Ishikawa (cell line): ENCODE measurements at regions not wholly inside any gene's neighbourhood (a gene's known extent, or its start where the extent isn't known, plus 50 kb on each side); places are given as distances from the start of the nearest gene placed in this dataset.

Experiments
- CEBPB ChIP-seq: IDR thresholded peaks from 2 replicates; pipeline ENCODE4 v1.6.1; 2012
- CREB1 ChIP-seq: IDR thresholded peaks from 2 replicates; pipeline ENCODE4 v1.6.1; 2012; ENCODE audit warnings: low read depth
- EGR1 ChIP-seq: IDR thresholded peaks from 2 replicates; pipeline ENCODE4 v1.6.1; 2012
- EP300 ChIP-seq: IDR thresholded peaks from 2 replicates; pipeline ENCODE4 v1.6.1; 2012; ENCODE audit warnings: borderline replicate concordance
- FOXM1 ChIP-seq: IDR thresholded peaks from 2 replicates; pipeline ENCODE4 v1.6.1; 2012; ENCODE audit warnings: low read depth, borderline replicate concordance
- MAX ChIP-seq: IDR thresholded peaks from 2 replicates; pipeline ENCODE4 v1.6.1; 2012
- NFIC ChIP-seq: IDR thresholded peaks from 2 replicates; pipeline ENCODE4 v1.6.1; 2012
- RAD21 ChIP-seq: IDR thresholded peaks from 2 replicates; pipeline ENCODE4 v1.6.1; 2012; ENCODE audit warnings: low read depth
- REST ChIP-seq: IDR thresholded peaks from 2 replicates; pipeline ENCODE4 v1.6.1; 2012; ENCODE audit warnings: low read depth, mild to moderate bottlenecking
- TAF1 ChIP-seq: IDR thresholded peaks from 2 replicates; pipeline ENCODE4 v1.6.1; 2012; ENCODE audit warnings: low read depth, mild to moderate bottlenecking
- TCF12 ChIP-seq: IDR thresholded peaks from 2 replicates; pipeline ENCODE4 v1.6.1; 2012; ENCODE audit warnings: low read depth
- TEAD4 ChIP-seq: IDR thresholded peaks from 2 replicates; pipeline ENCODE4 v1.6.1; 2012
- YY1 ChIP-seq: IDR thresholded peaks from 2 replicates; pipeline ENCODE4 v1.6.1; 2012; ENCODE audit warnings: low read depth
- ZBTB7A ChIP-seq: IDR thresholded peaks from 2 replicates; pipeline ENCODE4 v1.6.1; 2012; ENCODE audit warnings: low read depth
- TF ChIP-seq, protein P1 (sequence below): IDR thresholded peaks from 2 replicates; pipeline ENCODE4 v1.6.1; 2012

GRCh38 chr5:82332886-82333615 is 54.9 kb upstream of the RPS23 start:
- TF ChIP-seq CEBPB (no peak), TEAD4 (no peak), YY1 (no peak), ZBTB7A (no peak), REST (no peak), TCF12 (no peak), EP300 (no peak), CREB1 (no peak), TAF1 (no peak), RAD21 (no peak), NFIC (no peak), MAX (no peak), EGR1 (no peak)
- TF ChIP-seq, protein P1, sequence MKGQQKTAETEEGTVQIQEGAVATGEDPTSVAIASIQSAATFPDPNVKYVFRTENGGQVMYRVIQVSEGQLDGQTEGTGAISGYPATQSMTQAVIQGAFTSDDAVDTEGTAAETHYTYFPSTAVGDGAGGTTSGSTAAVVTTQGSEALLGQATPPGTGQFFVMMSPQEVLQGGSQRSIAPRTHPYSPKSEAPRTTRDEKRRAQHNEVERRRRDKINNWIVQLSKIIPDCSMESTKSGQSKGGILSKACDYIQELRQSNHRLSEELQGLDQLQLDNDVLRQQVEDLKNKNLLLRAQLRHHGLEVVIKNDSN: no peak

- TF ChIP-seq CEBPB (no peak), REST (no peak), EGR1 (no peak), YY1 (no peak), TEAD4 (no peak), MAX (no peak), EP300 (no peak), NFIC (no peak), RAD21 (no peak), TCF12 (no peak), TAF1 (no peak), CREB1 (no peak), ZBTB7A (no peak), FOXM1 (no peak)
- TF ChIP-seq, protein P1: no peak
Measured at GRCh38 chr5:82332064-82332855, 54.1 kb upstream of the RPS23 start.

DNA sequence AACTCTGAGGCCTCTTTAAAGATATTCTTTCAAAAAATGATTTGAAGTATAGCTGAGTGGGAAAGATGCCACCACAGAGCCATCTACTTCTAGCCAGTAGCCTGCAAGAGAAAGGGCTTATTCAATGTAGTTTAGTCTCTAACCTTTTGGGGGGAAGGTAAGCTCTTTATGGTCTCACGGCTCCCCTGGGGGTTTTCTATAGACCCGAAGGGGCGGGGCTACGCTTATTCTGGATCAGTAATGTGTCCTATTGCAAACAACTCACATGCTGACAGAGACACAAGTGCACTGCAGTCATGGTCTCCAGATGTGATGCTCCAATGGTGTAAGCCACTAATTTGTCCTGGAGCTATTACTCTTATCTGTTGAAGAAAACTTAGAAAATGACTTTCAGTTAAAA is 53.4 kb upstream of the RPS23 start:
- TF ChIP-seq CREB1 (no peak), TAF1 (no peak), CEBPB (no peak), YY1 (no peak), RAD21 (no peak), TEAD4 (no peak), ZBTB7A (no peak), REST (no peak), TCF12 (no peak), EP300 (no peak)
- TF ChIP-seq, protein P1: no peak
